ENCODE measurements at regions not wholly inside any gene's neighbourhood (a gene's known extent, or its start where the extent isn't known, plus 50 kb on each side); places are given as distances from the start of the nearest gene placed in this dataset.

DNA sequence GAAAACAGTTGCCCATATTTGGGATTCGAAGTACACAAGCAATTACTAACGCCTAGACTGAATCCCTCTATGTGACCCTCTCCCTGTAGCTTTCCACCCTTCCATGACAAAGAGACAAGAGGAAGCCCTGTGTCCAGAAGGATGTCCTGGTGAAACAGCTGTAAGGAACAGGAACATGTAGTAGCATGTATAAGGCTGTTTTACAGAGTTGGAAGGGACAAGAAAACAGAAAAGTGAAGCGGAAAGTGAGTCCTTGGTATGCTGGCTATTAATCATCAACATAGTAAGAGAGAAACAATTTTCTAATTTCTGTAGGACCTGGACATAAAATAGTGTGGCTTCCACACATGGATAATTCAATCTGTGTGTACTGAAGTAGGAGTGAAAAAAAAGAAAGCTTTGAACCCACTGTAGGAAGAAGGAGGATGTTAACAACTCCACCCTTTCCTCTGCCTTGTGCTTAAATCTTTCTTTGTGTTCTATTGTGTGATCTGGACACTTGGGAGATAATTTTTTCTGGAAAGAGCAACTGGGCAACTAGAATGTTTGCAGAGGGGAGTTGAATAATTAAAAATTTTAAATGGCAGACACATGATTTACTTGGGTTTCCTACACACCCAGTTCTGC is 162.3 kb upstream of the ZSWIM2 start:
- no peaks in the 10 kb centered on the region for H3K9me3 ChIP-seq (ENCODE audit: control insufficient read depth in 2 of 2, low read length in 2 of 2)
- no peak overlapping the region for H3K4me3 ChIP-seq (ENCODE audit: low read length in 2 of 2)
- H3K4me1 ChIP-seq (ENCODE audit: control insufficient read depth in 2 of 2, insufficient read depth in 2 of 2, low read length in 2 of 2) = no peaks in the 10 kb centered on the region
- H3K36me3 ChIP-seq (ENCODE audit: control insufficient read depth in 2 of 2, insufficient read depth in 2 of 2, low read length in 2 of 2) = no peaks in the 10 kb centered on the region
- no peaks in the 10 kb centered on the region for H3K27me3 ChIP-seq (ENCODE audit: control insufficient read depth in 2 of 2, insufficient read depth in 2 of 2, low read length in 2 of 2)
- no peak overlapping the region for H3K27ac ChIP-seq (ENCODE audit: low read depth in 2 of 2, low read length in 2 of 2)
- no peak overlapping the region for H3K9ac ChIP-seq (ENCODE audit: low read depth in 1 of 2, low read length in 2 of 2)

- H3K4me3 ChIP-seq (ENCODE audit: low read length in 2 of 2) = no peak overlapping the region
- no peak overlapping the region for H3K9ac ChIP-seq (ENCODE audit: low read depth in 1 of 2, low read length in 2 of 2)
- no peaks in the 10 kb centered on the region for H3K9me3 ChIP-seq (ENCODE audit: control insufficient read depth in 2 of 2, low read length in 2 of 2)
- no peaks in the 10 kb centered on the region for H3K27me3 ChIP-seq (ENCODE audit: control insufficient read depth in 2 of 2, insufficient read depth in 2 of 2, low read length in 2 of 2)
- no peaks in the 10 kb centered on the region for H3K4me1 ChIP-seq (ENCODE audit: control insufficient read depth in 2 of 2, insufficient read depth in 2 of 2, low read length in 2 of 2)
- H3K36me3 ChIP-seq (ENCODE audit: control insufficient read depth in 2 of 2, insufficient read depth in 2 of 2, low read length in 2 of 2) = no peaks in the 10 kb centered on the region
- H3K27ac ChIP-seq (ENCODE audit: low read depth in 2 of 2, low read length in 2 of 2) = no peak overlapping the region
Measured at GRCh38 chr2:187009483-187010239, 160.7 kb upstream of the ZSWIM2 start.

- no peaks in the 10 kb centered on the region for H3K27me3 ChIP-seq (ENCODE audit: control insufficient read depth in 2 of 2, insufficient read depth in 2 of 2, low read length in 2 of 2)
- no peak overlapping the region for H3K4me3 ChIP-seq (ENCODE audit: low read length in 2 of 2)
- no peak overlapping the region for H3K9ac ChIP-seq (ENCODE audit: low read depth in 1 of 2, low read length in 2 of 2)
- H3K4me1 ChIP-seq (ENCODE audit: control insufficient read depth in 2 of 2, insufficient read depth in 2 of 2, low read length in 2 of 2) = no peaks in the 10 kb centered on the region
- H3K36me3 ChIP-seq (ENCODE audit: control insufficient read depth in 2 of 2, insufficient read depth in 2 of 2, low read length in 2 of 2) = no peaks in the 10 kb centered on the region
- H3K9me3 ChIP-seq (ENCODE audit: control insufficient read depth in 2 of 2, low read length in 2 of 2) = no peaks in the 10 kb centered on the region
- no peak overlapping the region for H3K27ac ChIP-seq (ENCODE audit: low read depth in 2 of 2, low read length in 2 of 2)
Measured at GRCh38 chr2:187008111-187008510, 159.1 kb upstream of the ZSWIM2 start.

GRCh38 chr2:187003611-187004010 is 154.6 kb upstream of the ZSWIM2 start:
- no peak overlapping the region for H3K9ac ChIP-seq (ENCODE audit: low read depth in 1 of 2, low read length in 2 of 2)
- H3K4me1 ChIP-seq (ENCODE audit: control insufficient read depth in 2 of 2, insufficient read depth in 2 of 2, low read length in 2 of 2) = no peaks in the 10 kb centered on the region
- no peaks in the 10 kb centered on the region for H3K9me3 ChIP-seq (ENCODE audit: control insufficient read depth in 2 of 2, low read length in 2 of 2)
- no peaks in the 10 kb centered on the region for H3K27me3 ChIP-seq (ENCODE audit: control insufficient read depth in 2 of 2, insufficient read depth in 2 of 2, low read length in 2 of 2)
- H3K36me3 ChIP-seq (ENCODE audit: control insufficient read depth in 2 of 2, insufficient read depth in 2 of 2, low read length in 2 of 2) = no peaks in the 10 kb centered on the region
- no peak overlapping the region for H3K27ac ChIP-seq (ENCODE audit: low read depth in 2 of 2, low read length in 2 of 2)
- no peak overlapping the region for H3K4me3 ChIP-seq (ENCODE audit: low read length in 2 of 2)

DNA sequence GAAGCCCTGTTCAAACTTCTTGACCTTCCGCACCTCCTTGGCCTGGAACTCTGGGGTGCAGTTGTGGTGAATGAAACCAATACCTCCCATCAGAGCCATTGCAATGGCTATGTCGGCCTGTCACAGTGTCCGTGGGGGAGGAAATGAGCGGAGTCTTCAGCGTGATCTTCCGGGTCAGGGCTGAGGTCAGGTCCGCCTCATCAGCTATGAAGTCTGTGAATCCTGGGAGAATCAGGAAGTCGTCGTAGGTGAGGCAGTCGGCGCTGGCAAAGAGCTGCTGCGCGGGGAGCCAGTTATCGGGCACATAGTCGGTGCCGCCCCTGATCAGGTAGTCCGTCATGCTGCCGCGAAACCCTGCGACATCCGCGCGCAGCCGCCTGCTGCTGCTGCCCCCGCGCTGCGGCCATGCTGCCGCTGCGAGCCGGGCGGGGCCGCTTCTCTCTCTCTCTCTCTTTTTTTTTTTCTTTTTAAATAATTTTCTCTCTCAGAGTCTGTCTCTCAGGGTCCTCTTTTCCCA is 154.1 kb upstream of the ZSWIM2 start:
- Histone ChIP-seq H3K9ac (ENCODE audit: low read depth in 1 of 2, low read length in 2 of 2) (no peak overlapping the region), H3K36me3 (ENCODE audit: control insufficient read depth in 2 of 2, insufficient read depth in 2 of 2, low read length in 2 of 2) (no peaks in the 10 kb centered on the region), H3K27ac (ENCODE audit: low read depth in 2 of 2, low read length in 2 of 2) (no peak overlapping the region), H3K4me3 (ENCODE audit: low read length in 2 of 2) (no peak overlapping the region), H3K27me3 (ENCODE audit: control insufficient read depth in 2 of 2, insufficient read depth in 2 of 2, low read length in 2 of 2) (no peaks in the 10 kb centered on the region), H3K9me3 (ENCODE audit: control insufficient read depth in 2 of 2, low read length in 2 of 2) (no peaks in the 10 kb centered on the region), H3K4me1 (ENCODE audit: control insufficient read depth in 2 of 2, insufficient read depth in 2 of 2, low read length in 2 of 2) (no peaks in the 10 kb centered on the region)

- no peaks in the 10 kb centered on the region for H3K27me3 ChIP-seq (ENCODE audit: control insufficient read depth in 2 of 2, insufficient read depth in 2 of 2, low read length in 2 of 2)
- no peak overlapping the region for H3K9ac ChIP-seq (ENCODE audit: low read depth in 1 of 2, low read length in 2 of 2)
- no peak overlapping the region for H3K27ac ChIP-seq (ENCODE audit: low read depth in 2 of 2, low read length in 2 of 2)
- no peaks in the 10 kb centered on the region for H3K36me3 ChIP-seq (ENCODE audit: control insufficient read depth in 2 of 2, insufficient read depth in 2 of 2, low read length in 2 of 2)
- no peaks in the 10 kb centered on the region for H3K9me3 ChIP-seq (ENCODE audit: control insufficient read depth in 2 of 2, low read length in 2 of 2)
- H3K4me1 ChIP-seq (ENCODE audit: control insufficient read depth in 2 of 2, insufficient read depth in 2 of 2, low read length in 2 of 2) = no peaks in the 10 kb centered on the region
- no peak overlapping the region for H3K4me3 ChIP-seq (ENCODE audit: low read length in 2 of 2)
Measured at GRCh38 chr2:187002242-187002641, 153.3 kb upstream of the ZSWIM2 start.

GRCh38 chr2:187001248-187001647 is 152.3 kb upstream of the ZSWIM2 start:
- no peaks in the 10 kb centered on the region for H3K36me3 ChIP-seq (ENCODE audit: control insufficient read depth in 2 of 2, insufficient read depth in 2 of 2, low read length in 2 of 2)
- no peak overlapping the region for H3K4me3 ChIP-seq (ENCODE audit: low read length in 2 of 2)
- H3K9ac ChIP-seq (ENCODE audit: low read depth in 1 of 2, low read length in 2 of 2) = no peak overlapping the region
- no peaks in the 10 kb centered on the region for H3K27me3 ChIP-seq (ENCODE audit: control insufficient read depth in 2 of 2, insufficient read depth in 2 of 2, low read length in 2 of 2)
- no peak overlapping the region for H3K27ac ChIP-seq (ENCODE audit: low read depth in 2 of 2, low read length in 2 of 2)
- H3K9me3 ChIP-seq (ENCODE audit: control insufficient read depth in 2 of 2, low read length in 2 of 2) = no peaks in the 10 kb centered on the region
- no peaks in the 10 kb centered on the region for H3K4me1 ChIP-seq (ENCODE audit: control insufficient read depth in 2 of 2, insufficient read depth in 2 of 2, low read length in 2 of 2)

DNA sequence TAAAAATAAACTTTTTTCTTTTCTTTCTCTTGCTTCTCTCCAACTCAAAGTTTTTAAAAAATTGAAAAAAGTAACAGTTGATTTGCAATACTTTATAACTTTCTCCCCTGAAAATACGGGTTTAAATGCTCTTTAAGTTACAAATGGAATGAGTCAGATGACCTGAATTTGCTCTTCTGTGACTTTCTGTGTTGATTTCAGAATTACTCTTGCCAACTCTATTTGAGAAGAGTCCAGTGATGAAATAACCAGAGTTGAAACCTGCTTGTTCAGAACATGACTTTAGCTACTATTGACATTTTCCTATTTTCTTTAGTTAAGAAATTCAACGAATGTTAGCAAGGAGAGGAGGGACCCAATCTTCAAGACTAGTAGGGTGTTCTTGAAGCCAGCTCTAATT is 146.1 kb upstream of the ZSWIM2 start:
- Histone ChIP-seq H3K9me3 (ENCODE audit: control insufficient read depth in 2 of 2, low read length in 2 of 2) (no peaks in the 10 kb centered on the region), H3K4me3 (ENCODE audit: low read length in 2 of 2) (no peak overlapping the region), H3K27me3 (ENCODE audit: control insufficient read depth in 2 of 2, insufficient read depth in 2 of 2, low read length in 2 of 2) (no peaks in the 10 kb centered on the region), H3K9ac (ENCODE audit: low read depth in 1 of 2, low read length in 2 of 2) (no peak overlapping the region), H3K27ac (ENCODE audit: low read depth in 2 of 2, low read length in 2 of 2) (no peak overlapping the region), H3K36me3 (ENCODE audit: control insufficient read depth in 2 of 2, insufficient read depth in 2 of 2, low read length in 2 of 2) (no peaks in the 10 kb centered on the region), H3K4me1 (ENCODE audit: control insufficient read depth in 2 of 2, insufficient read depth in 2 of 2, low read length in 2 of 2) (no peaks in the 10 kb centered on the region)

- no peaks in the 10 kb centered on the region for H3K27me3 ChIP-seq (ENCODE audit: control insufficient read depth in 2 of 2, insufficient read depth in 2 of 2, low read length in 2 of 2)
- no peak overlapping the region for H3K4me3 ChIP-seq (ENCODE audit: low read length in 2 of 2)
- H3K9ac ChIP-seq (ENCODE audit: low read depth in 1 of 2, low read length in 2 of 2) = no peak overlapping the region
- no peaks in the 10 kb centered on the region for H3K36me3 ChIP-seq (ENCODE audit: control insufficient read depth in 2 of 2, insufficient read depth in 2 of 2, low read length in 2 of 2)
- no peak overlapping the region for H3K27ac ChIP-seq (ENCODE audit: low read depth in 2 of 2, low read length in 2 of 2)
- H3K4me1 ChIP-seq (ENCODE audit: control insufficient read depth in 2 of 2, insufficient read depth in 2 of 2, low read length in 2 of 2) = no peaks in the 10 kb centered on the region
- H3K9me3 ChIP-seq (ENCODE audit: control insufficient read depth in 2 of 2, low read length in 2 of 2) = no peaks in the 10 kb centered on the region
Measured at GRCh38 chr2:186992597-186992996, 143.6 kb upstream of the ZSWIM2 start.

- H3K27ac ChIP-seq (ENCODE audit: low read depth in 2 of 2, low read length in 2 of 2) = no peak overlapping the region
- H3K9ac ChIP-seq (ENCODE audit: low read depth in 1 of 2, low read length in 2 of 2) = no peak overlapping the region
- no peaks in the 10 kb centered on the region for H3K4me1 ChIP-seq (ENCODE audit: control insufficient read depth in 2 of 2, insufficient read depth in 2 of 2, low read length in 2 of 2)
- H3K27me3 ChIP-seq (ENCODE audit: control insufficient read depth in 2 of 2, insufficient read depth in 2 of 2, low read length in 2 of 2) = no peaks in the 10 kb centered on the region
- H3K9me3 ChIP-seq (ENCODE audit: control insufficient read depth in 2 of 2, low read length in 2 of 2) = no peaks in the 10 kb centered on the region
- no peaks in the 10 kb centered on the region for H3K36me3 ChIP-seq (ENCODE audit: control insufficient read depth in 2 of 2, insufficient read depth in 2 of 2, low read length in 2 of 2)
- H3K4me3 ChIP-seq (ENCODE audit: low read length in 2 of 2) = no peak overlapping the region
Measured at GRCh38 chr2:186991766-186992417, 142.9 kb upstream of the ZSWIM2 start.
